HG03045 (cell line): ENCODE measurements at regions not wholly inside any gene's neighbourhood (a gene's known extent, or its start where the extent isn't known, plus 50 kb on each side); places are given as distances from the start of the nearest gene placed in this dataset.

Experiments
- ATAC-seq: cut with Tn5 transposase; IDR thresholded peaks from one replicate; pipeline ENCODE4 v1.9.1; 2021; ENCODE audit warnings: mild to moderate bottlenecking, moderate library complexity; ENCODE audit not compliant: unreplicated experiment

DNA sequence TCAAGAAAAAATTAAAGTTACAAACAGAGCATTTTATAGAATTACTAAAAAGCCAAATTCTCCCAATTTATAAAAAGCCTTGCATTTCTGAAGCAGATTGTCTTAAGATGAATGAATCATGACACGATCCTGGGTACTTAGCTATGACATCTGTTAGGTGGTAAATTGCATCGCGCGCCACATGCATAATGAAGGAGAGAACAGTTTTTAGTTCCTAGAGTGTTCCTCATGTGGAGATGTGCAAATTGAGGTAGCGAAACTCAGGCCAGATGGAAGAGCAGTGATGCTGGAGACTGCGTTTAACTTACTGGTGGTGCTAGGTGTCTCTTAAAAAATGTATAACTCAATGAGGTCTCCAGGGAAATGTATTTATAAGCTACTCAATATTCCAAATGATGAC, 516.1 kb downstream of the EFNA5 start:
- ATAC-seq, result no peak

DNA sequence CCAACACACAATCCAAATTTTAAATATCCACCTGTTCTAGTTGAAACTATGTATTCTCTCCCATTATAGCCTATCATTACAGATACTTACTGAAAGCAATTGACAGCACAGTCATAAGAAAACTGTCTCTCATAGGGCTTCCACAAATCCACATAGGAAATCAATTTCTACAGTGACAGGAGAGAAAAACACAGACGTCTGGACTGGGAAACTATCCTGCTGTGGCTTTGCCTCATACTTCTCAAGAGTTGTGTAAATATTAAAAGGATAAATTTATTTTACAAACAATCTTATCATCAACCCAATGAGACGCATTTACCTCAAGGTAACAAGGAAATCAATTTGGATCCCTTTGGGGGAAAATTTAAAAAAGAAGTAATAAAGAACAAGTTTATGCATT, 517.5 kb downstream of the EFNA5 start:
- no peak for ATAC-seq

DNA sequence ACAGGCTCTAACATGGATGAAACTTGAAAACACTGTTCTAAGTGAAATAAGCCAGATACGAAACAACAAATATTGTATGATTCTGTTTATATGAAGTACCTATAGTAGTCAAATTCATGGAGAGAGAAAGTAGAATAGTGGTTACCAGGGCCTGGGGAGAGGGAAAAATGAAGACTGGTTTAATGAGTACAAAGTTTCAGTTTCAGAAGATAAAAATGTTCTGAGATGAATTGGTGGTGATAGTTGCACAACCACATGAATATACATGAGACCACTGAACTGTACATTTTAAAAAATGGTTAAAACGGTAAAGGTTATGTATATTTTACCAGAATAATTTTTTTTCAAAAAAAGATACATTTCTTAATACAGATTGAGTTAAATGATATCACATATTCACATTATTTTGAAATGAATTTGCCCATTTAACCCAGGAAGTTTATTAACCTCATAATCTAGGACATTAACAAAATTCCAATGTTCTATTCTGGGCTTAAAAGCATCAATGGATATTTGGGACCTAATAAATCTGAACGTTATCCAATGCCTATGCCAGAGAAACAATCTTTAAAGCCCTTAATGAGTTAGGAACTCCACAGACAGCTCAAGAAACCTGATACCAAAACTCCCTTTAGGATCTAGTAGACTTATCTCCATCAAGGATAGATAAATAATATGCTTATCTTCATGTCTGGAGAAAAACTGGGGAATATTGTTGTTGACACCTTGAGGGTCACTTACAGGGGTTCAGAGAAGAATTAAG, 521.3 kb downstream of the EFNA5 start:
- ATAC-seq, result peak; percentile 86

DNA sequence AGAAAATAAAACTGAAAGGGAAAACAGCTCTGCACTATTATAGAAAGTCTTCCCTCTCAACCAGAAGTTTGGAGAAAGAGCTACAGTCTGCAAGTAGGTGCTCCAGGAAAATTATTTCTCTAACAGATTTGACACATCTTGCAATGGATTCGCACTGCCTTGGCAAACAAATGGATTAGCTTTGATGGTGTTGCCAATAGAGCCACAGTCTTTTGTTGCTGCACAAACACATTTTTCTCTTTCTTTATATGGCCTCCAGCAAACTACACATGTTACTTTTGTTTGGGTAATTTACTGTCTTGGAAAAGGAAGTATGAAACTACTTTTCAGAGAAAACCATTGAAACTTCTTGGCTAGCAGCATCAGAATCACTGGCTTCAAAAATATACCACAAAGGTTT, 523.1 kb downstream of the EFNA5 start:
- ATAC-seq, result no peak

DNA sequence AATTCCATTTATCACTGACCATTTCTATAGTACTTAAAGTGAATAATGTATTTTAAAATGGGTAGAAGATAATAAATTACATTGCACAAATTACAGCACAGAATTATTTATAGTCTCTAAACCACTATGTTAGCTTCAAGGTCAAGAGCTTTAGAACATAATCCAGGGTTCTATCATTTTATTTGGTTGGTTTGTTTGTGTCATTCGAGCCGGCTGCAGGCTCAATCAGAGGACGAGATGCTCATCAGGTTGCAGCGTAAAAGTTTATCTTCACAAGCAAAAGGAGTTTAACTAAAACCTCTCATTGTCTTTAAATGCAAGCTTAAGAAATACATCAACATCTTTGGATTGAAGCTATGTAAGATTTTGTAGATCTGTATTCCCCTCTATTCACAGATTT, 523.8 kb downstream of the EFNA5 start:
- ATAC-seq, result no peak

DNA sequence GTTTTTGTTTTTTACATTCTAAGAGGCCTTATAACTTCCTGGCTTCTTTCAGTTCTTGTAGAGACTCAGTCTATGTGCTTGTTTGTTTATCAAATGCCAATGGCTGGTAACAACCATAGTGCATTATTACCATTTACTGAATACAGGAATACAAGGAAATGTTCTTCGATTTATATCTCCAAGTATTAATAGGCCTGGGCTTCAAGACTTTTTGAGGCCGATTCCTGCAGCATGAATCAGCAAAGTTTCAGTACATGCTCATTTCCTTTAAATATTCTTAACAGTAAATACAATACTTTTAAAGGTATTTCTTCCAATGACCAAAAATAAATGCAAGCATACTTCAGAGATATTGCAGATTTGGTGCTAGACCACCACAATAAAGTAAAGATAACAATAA, 535.3 kb downstream of the EFNA5 start:
- no peak for ATAC-seq

DNA sequence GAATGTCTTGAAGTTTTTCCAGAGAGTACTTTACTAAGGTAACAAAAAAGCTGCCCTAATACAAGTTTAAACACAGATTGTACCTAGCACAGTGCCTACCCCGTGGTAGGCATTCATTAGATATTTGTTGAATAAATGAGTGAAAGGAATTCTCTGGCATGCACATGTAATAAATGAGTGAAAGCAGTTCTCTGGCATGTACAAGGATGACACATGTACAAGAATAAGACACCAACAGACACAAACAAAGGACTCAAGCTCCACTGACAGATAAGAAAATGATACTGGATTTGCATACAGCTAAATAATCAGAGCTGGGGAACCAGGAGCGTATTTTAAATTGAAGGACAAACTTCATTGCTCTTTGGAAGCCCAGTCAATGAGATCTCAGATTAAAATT, 535.8 kb downstream of the EFNA5 start:
- no peak for ATAC-seq

DNA sequence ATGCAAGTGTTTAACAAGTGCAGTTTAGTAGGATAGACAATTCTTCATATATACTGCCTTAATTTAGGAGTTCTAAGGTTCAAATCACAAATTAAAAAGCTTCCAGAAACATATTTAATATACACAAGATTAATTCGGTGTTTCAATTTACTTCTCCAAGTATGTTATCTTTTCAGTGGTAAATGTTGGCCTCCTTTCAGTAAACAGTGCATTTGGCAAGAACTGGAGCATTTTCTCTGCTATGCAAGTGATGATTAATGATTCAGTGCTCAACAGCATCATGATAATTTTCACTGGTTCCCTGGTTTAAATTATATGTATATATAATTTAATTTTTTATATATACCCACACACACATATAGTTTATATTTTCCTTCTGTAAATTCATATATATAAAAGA, 541.7 kb downstream of the EFNA5 start:
- ATAC-seq, result no peak

DNA sequence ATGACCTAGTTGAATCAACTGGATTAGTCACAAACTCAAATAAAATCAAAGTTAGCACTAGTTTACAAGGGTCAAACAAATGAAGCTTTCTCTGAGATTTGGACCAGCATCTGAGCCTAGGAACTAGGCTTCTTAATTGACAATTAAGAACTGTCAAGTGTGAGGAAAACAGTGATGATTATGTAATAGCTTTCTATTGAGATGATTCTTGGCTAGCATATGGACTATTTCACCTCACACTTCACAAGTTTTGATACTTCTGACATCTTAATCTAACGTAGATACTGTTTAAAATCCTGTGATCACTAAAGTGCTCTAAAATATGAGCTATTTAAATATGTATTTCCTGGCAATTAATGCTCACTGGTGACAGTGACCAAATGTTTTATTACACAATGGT, 542.9 kb downstream of the EFNA5 start:
- no peak for ATAC-seq

DNA sequence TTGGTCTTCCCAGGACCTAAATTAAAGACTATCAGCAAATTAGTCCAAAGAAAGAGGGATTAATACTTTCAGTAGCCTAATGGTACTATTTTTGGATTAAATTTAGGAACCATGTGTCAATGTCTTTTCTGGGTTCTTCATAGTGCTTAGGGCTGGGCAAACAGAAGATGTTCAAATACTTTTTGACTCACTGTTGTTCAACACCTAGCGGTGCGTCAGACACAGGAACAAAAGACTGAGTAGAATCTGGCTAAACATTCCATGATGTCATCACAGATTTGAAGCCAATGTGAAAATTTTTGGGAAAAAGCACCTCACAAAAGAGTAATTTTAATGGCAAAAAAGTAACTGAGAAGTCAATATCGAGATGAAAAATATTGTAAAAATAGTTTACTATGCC, 544.4 kb downstream of the EFNA5 start:
- no peak for ATAC-seq

DNA sequence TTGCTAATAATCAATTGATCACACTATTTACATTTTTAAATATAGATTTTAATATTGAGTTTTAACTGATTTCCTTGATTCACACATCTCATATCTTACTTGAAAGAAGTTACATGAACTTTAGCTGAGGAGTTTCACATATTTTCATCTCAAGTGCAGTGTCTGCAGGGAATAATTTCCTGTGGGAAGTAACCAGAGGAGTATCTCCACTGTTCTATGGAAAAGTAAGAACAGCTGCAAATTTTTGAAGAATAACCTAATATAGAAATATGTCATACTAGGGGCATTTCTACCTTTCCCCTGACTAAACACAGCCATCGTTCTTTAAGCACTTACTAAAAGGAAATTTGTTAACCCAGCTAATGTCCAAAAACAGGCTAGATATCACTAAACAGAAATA, 546.4 kb downstream of the EFNA5 start:
- ATAC-seq, result no peak

DNA sequence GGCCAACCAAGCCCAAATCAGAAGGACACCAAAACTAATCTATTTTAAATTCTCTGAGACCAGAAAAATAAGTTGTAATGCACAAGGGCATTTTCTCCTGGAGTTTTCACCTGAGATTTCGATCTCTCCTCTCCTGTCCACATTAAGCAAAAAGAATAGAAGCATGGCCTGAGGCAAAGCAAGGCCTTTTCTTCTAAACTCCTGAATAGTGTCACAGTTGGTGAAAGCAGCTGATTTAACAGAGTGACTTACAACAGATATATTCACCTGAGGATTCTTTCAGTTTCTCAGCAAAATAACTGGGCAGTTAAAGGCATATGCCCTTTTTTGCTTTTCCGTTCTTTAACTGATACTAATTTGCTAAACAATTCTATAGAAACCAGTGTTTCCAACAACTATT, 547.7 kb downstream of the EFNA5 start:
- ATAC-seq, result no peak

DNA sequence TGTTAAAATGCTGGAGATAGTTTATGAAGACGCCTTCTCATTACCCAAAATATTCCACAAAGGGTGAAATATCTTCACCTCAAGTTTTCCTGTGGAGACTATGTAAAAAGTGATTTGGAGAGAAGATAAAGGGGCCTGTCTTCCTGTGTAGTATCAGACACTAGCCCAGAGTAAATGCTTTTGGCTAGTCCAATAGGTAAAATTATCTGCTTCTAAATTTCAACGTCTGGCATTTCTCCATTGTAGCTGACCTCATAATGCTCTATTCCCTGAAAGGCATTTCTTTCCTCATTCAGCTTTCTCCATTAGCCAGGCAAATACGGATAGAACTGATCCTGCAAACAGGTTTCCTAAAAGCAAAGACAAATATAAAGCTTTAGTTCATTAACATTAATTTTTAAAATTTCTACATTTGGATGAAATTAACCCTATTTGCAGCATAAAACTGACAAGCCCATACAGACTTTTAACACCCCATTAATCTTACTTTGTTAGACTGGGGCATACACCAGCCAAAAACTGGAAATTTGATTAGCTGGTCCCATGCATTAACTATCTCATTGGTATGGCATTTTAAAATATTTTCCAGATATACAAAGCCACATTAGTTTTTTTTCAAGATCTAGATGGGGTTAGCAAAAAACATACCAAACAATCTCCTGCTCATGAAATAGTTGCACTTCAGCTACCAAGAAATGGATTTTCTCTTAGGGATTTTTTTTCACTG, 548.8 kb downstream of the EFNA5 start:
- ATAC-seq, result no peak

DNA sequence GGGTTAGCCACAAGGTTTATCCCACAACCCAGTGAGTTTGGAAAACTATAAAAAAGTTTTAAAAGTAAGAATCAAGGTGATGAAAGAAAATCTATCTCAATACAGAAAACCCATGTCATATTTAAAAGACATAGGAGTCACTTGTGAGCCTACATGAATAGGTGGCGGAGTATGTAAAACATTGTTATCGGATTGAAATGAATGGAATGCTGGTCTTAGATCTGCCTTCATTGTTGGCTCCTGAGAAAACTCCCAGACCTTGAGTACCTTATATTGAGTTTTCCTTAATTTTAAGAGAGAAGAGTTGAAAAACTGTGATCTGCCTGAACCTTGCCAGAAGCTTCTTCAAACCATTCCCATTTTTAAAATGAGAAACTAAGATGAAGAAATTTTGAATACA, 551.1 kb downstream of the EFNA5 start:
- no peak for ATAC-seq

DNA sequence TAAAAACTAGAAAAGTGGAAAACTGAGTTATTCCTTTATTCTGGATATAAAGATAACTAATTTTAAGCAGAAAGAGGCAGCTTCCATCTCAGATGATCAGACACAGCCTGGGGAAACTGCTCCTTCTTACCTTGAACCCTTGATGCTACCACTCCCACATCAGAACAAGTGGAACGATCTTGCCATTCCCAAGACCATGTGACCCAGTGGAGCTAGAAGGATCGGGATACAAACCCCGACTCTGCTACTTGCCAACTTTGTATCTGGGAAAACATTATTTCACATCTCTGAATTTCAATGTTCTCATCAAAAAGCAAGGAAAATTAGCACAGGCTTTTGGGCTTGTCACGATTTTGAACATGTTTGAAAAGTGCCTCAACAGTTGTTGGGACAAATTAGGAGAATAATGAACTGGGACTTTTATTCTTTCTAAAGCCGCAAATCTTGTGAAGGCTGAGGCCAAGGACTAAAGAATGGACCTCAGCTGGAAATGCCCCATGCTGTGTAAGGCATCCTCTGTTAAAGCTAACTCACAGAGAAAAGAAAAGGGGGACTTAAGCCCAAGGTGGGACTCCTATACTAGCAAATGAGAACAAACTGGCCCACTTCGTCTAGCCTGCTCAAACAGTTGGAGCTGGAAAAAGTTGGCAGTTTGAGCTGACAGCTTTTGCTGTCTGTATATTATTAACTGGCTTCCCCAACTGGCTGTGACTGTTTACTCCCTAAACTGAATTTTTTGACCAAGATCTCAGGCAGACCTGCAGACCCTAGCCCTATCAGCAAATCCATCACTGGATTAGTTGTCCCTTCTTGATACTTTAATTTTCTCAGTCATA, 552.3 kb downstream of the EFNA5 start:
- no peak for ATAC-seq

DNA sequence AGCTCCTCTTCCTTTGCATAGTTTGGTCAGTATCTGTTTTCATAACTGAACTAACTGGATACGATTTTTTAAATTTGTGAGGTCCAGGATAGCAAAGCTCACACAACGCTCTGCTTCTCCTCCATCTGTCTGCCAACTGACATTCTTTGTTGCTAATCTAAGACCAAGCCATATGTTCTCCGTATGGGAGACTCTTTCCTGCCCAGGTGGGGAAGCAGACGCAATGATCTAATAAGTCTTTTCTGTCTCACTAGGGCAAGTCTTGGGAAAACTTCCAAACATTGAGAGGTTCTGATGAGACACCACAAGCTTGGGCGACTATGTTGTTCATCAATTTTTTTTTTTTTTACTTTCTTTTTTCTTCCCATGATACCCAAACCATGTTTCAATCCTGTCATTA, 558.5 kb downstream of the EFNA5 start:
- ATAC-seq, result no peak

DNA sequence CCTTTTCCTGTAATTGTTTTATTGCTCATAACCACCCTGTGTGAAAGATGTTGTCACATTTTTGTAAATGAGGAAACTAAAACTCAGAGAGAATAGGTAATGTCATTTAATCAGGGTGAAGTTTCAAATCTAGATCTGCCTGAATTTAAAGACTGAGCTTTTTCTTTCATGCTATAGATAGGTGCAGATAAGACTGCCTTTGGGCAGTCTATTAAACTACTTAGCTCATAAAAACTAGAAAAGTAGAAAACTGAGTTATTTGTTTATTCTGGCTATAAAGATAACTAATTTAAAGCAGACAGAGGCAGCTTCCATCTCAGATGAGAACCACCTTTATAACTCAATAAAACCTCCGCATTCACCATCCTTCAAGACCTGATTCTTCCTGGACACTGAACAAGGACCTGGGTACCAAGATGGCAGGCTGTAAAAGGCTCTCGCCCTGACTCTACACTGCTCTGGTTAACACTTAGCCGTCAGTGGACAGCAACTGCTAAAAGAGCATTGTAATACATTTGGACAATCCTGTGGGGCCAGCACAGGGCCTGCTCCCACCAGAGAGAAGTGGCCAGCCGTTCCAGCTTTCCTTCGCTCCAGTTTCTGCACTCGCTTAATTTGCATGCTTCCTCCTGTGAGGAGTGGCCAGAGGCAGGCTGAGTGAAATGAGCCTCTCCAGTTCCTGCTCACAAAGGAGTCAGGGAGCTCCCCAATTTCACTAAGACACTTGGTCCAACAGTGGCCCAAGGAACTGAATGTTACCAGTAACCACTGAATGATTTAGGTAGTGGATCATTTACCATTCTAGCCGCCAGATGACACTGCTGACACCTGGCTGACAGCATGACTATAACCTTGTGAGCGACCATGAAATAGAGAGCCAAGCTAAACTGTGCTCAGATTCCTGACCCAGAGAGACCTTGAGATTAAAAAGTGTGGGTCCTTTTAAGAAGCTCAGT, 566.4 kb downstream of the EFNA5 start:
- no peak for ATAC-seq

DNA sequence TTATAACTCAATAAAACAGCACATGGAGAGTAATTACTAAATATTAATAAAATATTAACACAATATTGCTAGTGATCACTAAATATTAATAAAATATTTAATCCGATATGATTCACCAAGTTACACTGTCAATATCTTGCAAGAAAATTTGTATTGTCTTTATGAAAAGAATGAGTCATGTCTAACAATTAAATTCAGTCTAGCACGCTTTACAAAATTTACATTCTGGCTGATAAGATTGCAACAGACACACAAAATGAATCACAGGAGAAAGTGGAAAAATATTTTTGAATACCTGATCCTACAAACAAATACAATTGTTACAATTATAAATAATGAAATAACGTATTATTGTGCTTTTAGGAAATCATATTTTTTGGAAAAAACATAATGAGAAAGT, 567.2 kb downstream of the EFNA5 start:
- no peak for ATAC-seq

DNA sequence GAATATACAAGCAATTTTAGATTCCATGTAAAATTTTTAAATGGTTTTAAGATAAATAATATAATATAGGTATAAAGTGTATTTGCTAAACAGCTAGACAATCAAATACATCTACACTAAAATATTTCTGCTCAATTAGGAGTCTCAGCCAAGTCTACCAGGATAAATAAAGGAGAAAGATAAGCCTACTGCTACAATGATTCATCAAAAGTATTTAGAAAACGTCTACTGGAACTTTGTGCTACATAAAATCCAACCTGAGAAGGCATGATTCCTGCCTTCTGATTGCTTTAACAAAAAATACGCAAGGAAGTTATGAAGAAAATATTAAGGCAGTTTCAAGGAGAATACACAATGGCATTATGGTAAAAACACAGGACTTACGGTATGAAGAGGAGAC, 570.6 kb downstream of the EFNA5 start:
- no peak for ATAC-seq

DNA sequence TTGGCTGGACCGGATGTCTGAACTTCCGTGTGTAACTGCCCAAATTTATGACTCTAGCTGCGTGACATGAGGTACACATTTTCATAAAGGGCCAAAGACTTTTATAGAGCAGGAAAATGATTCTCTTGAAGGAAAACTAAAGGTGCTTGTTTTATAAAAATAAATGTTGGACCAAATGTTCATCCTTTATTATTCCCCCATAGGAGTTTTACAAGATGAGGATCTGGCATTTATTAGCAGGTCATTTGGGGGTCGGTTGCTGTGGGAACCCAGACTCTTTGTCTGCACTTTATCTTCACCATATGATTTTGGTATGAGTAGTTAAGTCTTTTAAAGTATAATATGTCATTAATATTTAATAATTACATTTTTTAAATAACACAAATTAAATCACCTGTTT, 571.2 kb downstream of the EFNA5 start:
- no peak for ATAC-seq

DNA sequence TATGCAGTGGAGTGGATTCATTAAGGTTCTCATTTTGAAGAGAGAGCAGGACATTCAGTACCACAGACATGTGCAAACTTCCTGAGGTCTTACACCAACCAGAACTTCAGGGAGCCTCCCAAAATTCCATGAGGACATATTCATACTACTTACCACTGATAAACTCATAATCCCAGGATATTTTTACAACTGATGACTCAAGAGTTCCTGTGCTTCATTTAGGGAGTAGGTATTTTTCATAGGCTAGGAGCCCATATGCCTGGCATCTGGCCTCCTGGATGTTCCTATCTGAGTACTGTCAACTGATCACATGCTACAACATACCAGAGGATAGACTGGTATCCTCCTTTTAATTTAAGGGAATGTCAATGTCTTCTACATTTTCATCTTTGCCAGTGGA, 578.0 kb downstream of the EFNA5 start:
- ATAC-seq, result no peak
